GM12875 (cell line): ENCODE measurements at regions not wholly inside any gene's neighbourhood (a gene's known extent, or its start where the extent isn't known, plus 50 kb on each side); places are given as distances from the start of the nearest gene placed in this dataset.

Experiments used
- H3K4me3 ChIP-seq: one replicate; pipeline ENCODE4 v1.5.1; 2011; ENCODE audit warnings: low read depth, low read length, control low read depth
- CTCF ChIP-seq: IDR thresholded peaks from 2 replicates; pipeline ENCODE4 v1.5.1; 2011; ENCODE audit warnings: low read depth, mild to moderate bottlenecking, control low read depth, inconsistent platforms, low read length, moderate library complexity, borderline replicate concordance; ENCODE audit not compliant: insufficient read depth

- no peak overlapping the region for H3K4me3 ChIP-seq
- no peak for TF ChIP-seq CTCF
Measured at GRCh38 chr2:19208479-19209199, 149.8 kb downstream of the OSR1 start.

GRCh38 chr2:19207452-19207851 is 151.0 kb downstream of the OSR1 start:
- H3K4me3 ChIP-seq = no peak overlapping the region
- no peak for TF ChIP-seq CTCF

GRCh38 chr2:19205983-19206533 is 152.4 kb downstream of the OSR1 start:
- H3K4me3 ChIP-seq = no peak overlapping the region
- no peak for TF ChIP-seq CTCF

GRCh38 chr2:19203866-19204265 is 154.6 kb downstream of the OSR1 start:
- no peak for TF ChIP-seq CTCF

GRCh38 chr2:19201911-19202462 is 156.4 kb downstream of the OSR1 start:
- H3K4me3 ChIP-seq = no peak overlapping the region
- no peak for TF ChIP-seq CTCF

More at GRCh38 chr2:19203866-19204265, 154.6 kb downstream of the OSR1 start:
- no peak overlapping the region for H3K4me3 ChIP-seq

GRCh38 chr2:19198381-19198780 is 160.0 kb downstream of the OSR1 start:
- no peak overlapping the region for H3K4me3 ChIP-seq
- TF ChIP-seq CTCF = no peak

- TF ChIP-seq CTCF = no peak
- no peak overlapping the region for H3K4me3 ChIP-seq
Measured at GRCh38 chr2:19195661-19196060, 162.8 kb downstream of the OSR1 start.
